Karpas-422 (cell line): ENCODE measurements at regions not wholly inside any gene's neighbourhood (a gene's known extent, or its start where the extent isn't known, plus 50 kb on each side); places are given as distances from the start of the nearest gene placed in this dataset.

Source experiments
- DNase-seq: peaks from one replicate; pipeline ENCODE4 v3.0.0-alpha.2; 2015
- H2AFZ ChIP-seq: fragments of 200-600 bp; sonication (generic); 2 replicates; pipeline ENCODE4 v1.6.1; 2014; ENCODE audit warnings: antibody characterized with exemption, low read length, mixed read lengths
- H3K27ac ChIP-seq: fragments of 200-600 bp; sonication (generic); 2 replicates; pipeline ENCODE4 v1.5.1; 2014; ENCODE audit warnings: mild to moderate bottlenecking, low read length, moderate library complexity
- H3K27me3 ChIP-seq: fragments of 200-600 bp; sonication (generic); 2 replicates; pipeline ENCODE4 v1.6.1; 2014; ENCODE audit warnings: low read length, mixed read lengths
- H3K36me3 ChIP-seq: fragments of 200-600 bp; sonication (generic); 2 replicates; pipeline ENCODE4 v1.6.1; 2014; ENCODE audit warnings: low read length, mixed read lengths; ENCODE audit not compliant: insufficient read depth
- H3K4me1 ChIP-seq: fragments of 200-600 bp; sonication (generic); 2 replicates; pipeline ENCODE4 v1.6.1; 2014; ENCODE audit warnings: mild to moderate bottlenecking, low read length, mixed read lengths
- H3K4me2 ChIP-seq: fragments of 200-600 bp; sonication (generic); 2 replicates; pipeline ENCODE4 v1.6.1; 2014; ENCODE audit warnings: low read length, low read depth, mild to moderate bottlenecking; ENCODE audit not compliant: poor library complexity, severe bottlenecking
- H3K4me3 ChIP-seq: fragments of 200-600 bp; sonication (generic); 2 replicates; pipeline ENCODE4 v1.5.1; 2014; ENCODE audit warnings: mild to moderate bottlenecking, antibody characterized with exemption, low read length, mixed read lengths
- H3K79me2 ChIP-seq: fragments of 200-600 bp; sonication (generic); 2 replicates; pipeline ENCODE4 v1.6.1; 2014; ENCODE audit warnings: mild to moderate bottlenecking, low read length, mixed read lengths
- H3K9ac ChIP-seq: fragments of 200-600 bp; sonication (generic); 2 replicates; pipeline ENCODE4 v1.6.0; 2014; ENCODE audit warnings: low read length
- H3K9me2 ChIP-seq: fragments of 200-600 bp; sonication (generic), shearing (Covaris generic); replicated peaks from 2 replicates; pipeline ENCODE4 v1.6.0; 2014; ENCODE audit warnings: mild to moderate bottlenecking, low read length, moderate library complexity; ENCODE audit not compliant: insufficient read depth
- H3K9me3 ChIP-seq: fragments of 300-700, 200-600 bp; sonication (generic); 2 replicates; pipeline ENCODE4 v1.6.1; 2014; ENCODE audit warnings: low read length, mixed read lengths
- H4K20me1 ChIP-seq: fragments of 200-600 bp; sonication (generic); 2 replicates; pipeline ENCODE4 v1.6.1; 2014; ENCODE audit warnings: mild to moderate bottlenecking, antibody characterized with exemption, low read length, low read depth; ENCODE audit not compliant: insufficient read depth

GRCh38 chr22:40123387-40123786 lies 54.3 kb upstream of the TNRC6B start:
- H4K20me1 ChIP-seq = no peaks in the 10 kb centered on the region
- H3K79me2 ChIP-seq = peaks cover 3% of the 10 kb centered on the region; the same call in 1 of the 2 replicates
- no peak overlapping the region for H2AFZ ChIP-seq
- DNase-seq = no peak
- H3K9me2 ChIP-seq = no peaks in the 10 kb centered on the region
- H3K9ac ChIP-seq = no peak overlapping the region
- peaks cover 2% of the 10 kb centered on the region for H3K36me3 ChIP-seq
- no peak overlapping the region for H3K27ac ChIP-seq
- no peak overlapping the region for H3K4me2 ChIP-seq
- H3K9me3 ChIP-seq = no peaks in the 10 kb centered on the region
- H3K27me3 ChIP-seq = no peaks in the 10 kb centered on the region
- H3K4me1 ChIP-seq = peaks cover 6% of the 10 kb centered on the region; the same call in 1 of the 2 replicates
- no peak overlapping the region for H3K4me3 ChIP-seq
